CD8-positive, alpha-beta memory T cell (primary cell): ENCODE measurements at regions not wholly inside any gene's neighbourhood (a gene's known extent, or its start where the extent isn't known, plus 50 kb on each side); places are given as distances from the start of the nearest gene placed in this dataset.

ENCODE experiments used
- CTCF ChIA-PET: fragments of 350-600 bp; sonication (Branson Sonifier 250); formaldehyde crosslinking; loops from one replicate; lab custom pipeline; 2021; ENCODE audit warnings: antibody characterized with exemption; lab: Charles Lee
- POLR2A ChIA-PET: fragments of 350-600 bp; sonication (Branson Sonifier 250); formaldehyde crosslinking; loops from one replicate; lab custom pipeline; 2021; ENCODE audit warnings: antibody characterized with exemption; lab: Charles Lee
- DNase-seq, 5 donors: peaks; one replicate each; pipeline versions ENCODE4 v3.0.0 to v3.0.0-alpha.2; 2020 to 2022; ENCODE audit warnings: mixed read lengths in 1 of 5
- H3K27ac ChIP-seq: one replicate; pipeline ENCODE4 v1.7.0; 2013; ENCODE audit warnings: low read depth, mild to moderate bottlenecking, low read length, moderate library complexity
- H3K27me3 ChIP-seq: 2 replicates; pipeline ENCODE4 v1.7.0; 2013; ENCODE audit warnings: low read length, mild to moderate bottlenecking; ENCODE audit not compliant: insufficient read depth, poor library complexity, severe bottlenecking
- H3K36me3 ChIP-seq: 2 replicates; pipeline ENCODE4 v1.7.0; 2013; ENCODE audit warnings: mild to moderate bottlenecking, low read length, moderate library complexity; ENCODE audit not compliant: insufficient read depth
- H3K4me1 ChIP-seq: 2 replicates; pipeline ENCODE4 v1.7.0; 2013; ENCODE audit warnings: mild to moderate bottlenecking, low read length, moderate library complexity; ENCODE audit not compliant: insufficient read depth
- H3K4me3 ChIP-seq: 2 replicates; pipeline ENCODE4 v1.7.0; 2013; ENCODE audit warnings: mild to moderate bottlenecking, low read length
- H3K9me3 ChIP-seq: 2 replicates; pipeline ENCODE4 v1.7.0; 2013; ENCODE audit warnings: mild to moderate bottlenecking, low read length
- H3K27ac Mint-ChIP-seq, 8 donors: one replicate each; pipeline ENCODE4 v1.8.0; 2020 to 2021; ENCODE audit warnings: mixed read lengths in 8 of 8, mild to moderate bottlenecking in 6 of 8, inconsistent platforms in 3 of 8, moderate library complexity in 3 of 8
- H3K27me3 Mint-ChIP-seq, 2 donors: one replicate each; pipeline ENCODE4 v1.8.0; 2020 to 2021; ENCODE audit warnings: mixed read lengths in 2 of 2, mild to moderate bottlenecking in 1 of 2, moderate library complexity in 1 of 2
- H3K36me3 Mint-ChIP-seq, 3 donors: one replicate each; pipeline ENCODE4 v1.8.0; 2020 to 2021; ENCODE audit warnings: mixed read lengths in 3 of 3, inconsistent platforms in 1 of 3, mild to moderate bottlenecking in 1 of 3
- H3K4me1 Mint-ChIP-seq, 3 donors: one replicate each; pipeline ENCODE4 v1.8.0; 2020 to 2021; ENCODE audit warnings: mixed read lengths in 3 of 3, inconsistent platforms in 1 of 3, mild to moderate bottlenecking in 1 of 3
- H3K4me3 Mint-ChIP-seq, 7 donors: one replicate each; pipeline ENCODE4 v1.8.0; 2020 to 2021; ENCODE audit warnings: mixed read lengths in 7 of 7, mild to moderate bottlenecking in 6 of 7, moderate library complexity in 4 of 7, inconsistent platforms in 2 of 7
- H3K9me3 Mint-ChIP-seq, 5 donors: one replicate each; pipeline ENCODE4 v1.8.0; 2020 to 2022; ENCODE audit warnings: mixed read lengths in 5 of 5, mild to moderate bottlenecking in 3 of 5, moderate library complexity in 2 of 5, inconsistent platforms in 1 of 5

DNA sequence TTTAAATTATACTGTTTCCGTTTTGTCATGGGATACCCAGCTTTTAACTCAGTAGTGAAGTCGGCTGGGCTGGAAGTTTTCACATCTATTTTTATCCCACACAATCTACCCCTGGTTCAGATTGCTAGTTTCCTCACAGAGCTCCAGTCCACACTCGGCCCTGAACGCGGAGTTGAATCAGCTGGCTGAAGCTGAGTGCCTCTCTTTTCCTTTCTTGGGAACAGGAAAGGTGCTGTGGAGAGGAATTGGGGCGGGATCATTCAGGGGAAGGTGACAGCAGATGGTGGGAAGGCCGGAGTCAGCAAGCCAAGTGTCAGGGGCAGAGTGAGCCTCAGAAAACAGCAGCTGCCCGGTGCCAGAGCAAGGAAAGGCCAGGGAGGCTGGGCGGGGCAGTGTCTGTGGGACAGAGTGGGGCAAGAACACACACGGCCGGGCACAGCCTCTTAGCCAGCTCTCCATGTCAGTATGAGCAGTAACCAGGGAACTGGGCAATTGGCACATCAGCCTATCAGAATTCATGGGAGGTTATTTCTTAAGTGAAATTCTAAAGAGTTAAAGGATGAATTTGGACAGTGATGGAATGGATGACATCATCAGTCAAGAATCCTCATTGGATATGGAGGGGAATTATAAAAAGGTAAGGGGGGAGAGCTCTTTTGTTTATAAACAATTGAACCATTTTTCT, 135.7 kb upstream of the IL12A start:
- H3K4me1 ChIP-seq: no peaks in the 10 kb centered on the region
- no peak for DNase-seq
- no peak overlapping the region for H3K4me3 Mint-ChIP-seq
- no peak overlapping the region for H3K27ac ChIP-seq
- CTCF ChIA-PET: interaction anchor here (1.4 kb wide), 1 partner anchor 32 kb away, joined by 3 read pairs; no protein-coding TSS in a partner anchor
- no peak overlapping the region for H3K4me3 ChIP-seq
- H3K36me3 Mint-ChIP-seq: no peaks in the 10 kb centered on the region
- H3K4me1 Mint-ChIP-seq: no peaks in the 10 kb centered on the region
- POLR2A ChIA-PET: no interaction called here
- H3K36me3 ChIP-seq: no peaks in the 10 kb centered on the region
- H3K9me3 Mint-ChIP-seq: no peaks in the 10 kb centered on the region
- peaks cover 12 to 43% of the 10 kb centered on the region in 2 donors for H3K27me3 Mint-ChIP-seq
- no peak overlapping the region for H3K27ac Mint-ChIP-seq
- no peaks in the 10 kb centered on the region for H3K27me3 ChIP-seq
- no peaks in the 10 kb centered on the region for H3K9me3 ChIP-seq

DNA sequence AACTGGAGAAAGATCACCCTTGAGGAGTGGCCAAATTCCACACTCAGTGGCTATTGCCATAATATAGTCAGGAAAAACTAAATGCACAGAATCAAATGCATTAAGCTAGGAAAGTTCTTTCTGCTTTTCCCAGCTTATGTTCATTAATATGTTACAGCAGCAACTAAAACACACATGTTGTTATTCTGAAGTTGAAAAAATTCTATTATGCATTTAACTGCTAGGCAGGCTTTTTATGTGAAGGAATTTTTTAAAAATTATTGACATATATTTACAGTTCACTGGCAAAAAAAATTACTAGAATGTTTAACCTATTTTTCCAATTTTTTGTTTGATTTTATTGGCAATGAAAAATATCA, 135.2 kb upstream of the IL12A start:
- CTCF ChIA-PET: no interaction called here

GRCh38 chr3:159854500-159855124, 134.0 kb upstream of the IL12A start:
- H3K4me3 ChIP-seq: no peak overlapping the region
- Mint-ChIP-seq H3K4me3 (no peak overlapping the region), H3K36me3 (no peaks in the 10 kb centered on the region), H3K4me1 (no peaks in the 10 kb centered on the region), H3K27ac (no peak overlapping the region), H3K27me3 (peaks cover 12 to 43% of the 10 kb centered on the region in 2 donors), H3K9me3 (no peaks in the 10 kb centered on the region)
- CTCF ChIA-PET: no interaction called here
- no peaks in the 10 kb centered on the region for H3K36me3 ChIP-seq
- H3K27me3 ChIP-seq: no peaks in the 10 kb centered on the region
- H3K9me3 ChIP-seq: no peaks in the 10 kb centered on the region
- no peaks in the 10 kb centered on the region for H3K4me1 ChIP-seq
- DNase-seq: no peak
- POLR2A ChIA-PET: no interaction called here
- H3K27ac ChIP-seq: no peak overlapping the region

More for the DNA sequence above, 135.2 kb upstream of the IL12A start:
- Histone ChIP-seq H3K4me3 (no peak overlapping the region), H3K9me3 (no peaks in the 10 kb centered on the region), H3K27me3 (no peaks in the 10 kb centered on the region), H3K4me1 (no peaks in the 10 kb centered on the region), H3K27ac (no peak overlapping the region), H3K36me3 (no peaks in the 10 kb centered on the region)
- H3K9me3 Mint-ChIP-seq: no peaks in the 10 kb centered on the region
- H3K4me1 Mint-ChIP-seq: no peaks in the 10 kb centered on the region
- no peak overlapping the region for H3K27ac Mint-ChIP-seq
- DNase-seq: no peak
- H3K36me3 Mint-ChIP-seq: no peaks in the 10 kb centered on the region
- H3K27me3 Mint-ChIP-seq: peaks cover 12 to 43% of the 10 kb centered on the region in 2 donors
- no peak overlapping the region for H3K4me3 Mint-ChIP-seq
- POLR2A ChIA-PET: no interaction called here

- Histone ChIP-seq H3K9me3 (no peaks in the 10 kb centered on the region), H3K36me3 (no peaks in the 10 kb centered on the region), H3K4me1 (no peaks in the 10 kb centered on the region), H3K4me3 (no peak overlapping the region), H3K27me3 (no peaks in the 10 kb centered on the region), H3K27ac (no peak overlapping the region)
- no peaks in the 10 kb centered on the region for H3K9me3 Mint-ChIP-seq
- POLR2A ChIA-PET: no interaction called here
- no peak overlapping the region for H3K27ac Mint-ChIP-seq
- H3K27me3 Mint-ChIP-seq: peaks cover 12 to 47% of the 10 kb centered on the region in 2 donors
- no peak overlapping the region for H3K4me3 Mint-ChIP-seq
- DNase-seq: no peak
- CTCF ChIA-PET: no interaction called here
- H3K36me3 Mint-ChIP-seq: no peaks in the 10 kb centered on the region
- no peaks in the 10 kb centered on the region for H3K4me1 Mint-ChIP-seq
Measured at GRCh38 chr3:159855599-159856346, 132.9 kb upstream of the IL12A start.

GRCh38 chr3:159856590-159857104, 132.0 kb upstream of the IL12A start:
- H3K4me1 Mint-ChIP-seq: no peaks in the 10 kb centered on the region
- peak overlapping the region in 1 of 8 donors; percentile 30 for H3K27ac Mint-ChIP-seq
- Histone ChIP-seq H3K27ac (no peak overlapping the region), H3K36me3 (no peaks in the 10 kb centered on the region), H3K9me3 (no peaks in the 10 kb centered on the region), H3K4me1 (no peaks in the 10 kb centered on the region), H3K4me3 (no peak overlapping the region), H3K27me3 (no peaks in the 10 kb centered on the region)
- H3K9me3 Mint-ChIP-seq: no peaks in the 10 kb centered on the region
- CTCF ChIA-PET: no interaction called here
- no peaks in the 10 kb centered on the region for H3K36me3 Mint-ChIP-seq
- H3K4me3 Mint-ChIP-seq: no peak overlapping the region
- POLR2A ChIA-PET: no interaction called here
- peaks cover 12 to 51% of the 10 kb centered on the region in 2 donors for H3K27me3 Mint-ChIP-seq
- no peak for DNase-seq

DNA sequence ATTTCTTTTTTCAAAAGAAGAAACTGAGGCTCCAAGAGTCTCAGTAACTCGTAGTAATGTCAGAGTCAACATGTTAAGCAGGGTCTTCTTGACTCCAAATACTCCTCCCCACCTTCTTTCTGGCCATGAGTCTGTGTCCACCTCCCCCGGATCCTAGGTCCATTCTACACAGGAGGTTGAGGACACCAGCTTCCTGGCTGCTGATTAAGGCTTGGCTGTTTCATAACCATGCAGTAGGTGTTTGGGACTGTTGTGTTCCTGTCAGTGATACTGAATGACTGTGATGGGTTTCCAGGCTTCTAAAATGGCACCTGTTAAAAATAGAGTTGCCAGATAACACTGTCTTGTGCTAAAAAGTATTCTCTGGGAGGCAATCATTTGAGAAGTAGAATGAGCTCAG, 130.8 kb upstream of the IL12A start:
- Mint-ChIP-seq H3K27me3 (peaks cover 12 to 43% of the 10 kb centered on the region in 2 donors), H3K4me3 (no peak overlapping the region), H3K4me1 (no peaks in the 10 kb centered on the region), H3K9me3 (no peaks in the 10 kb centered on the region), H3K36me3 (no peaks in the 10 kb centered on the region), H3K27ac (no peak overlapping the region)
- Histone ChIP-seq H3K4me1 (no peaks in the 10 kb centered on the region), H3K27me3 (no peaks in the 10 kb centered on the region), H3K4me3 (no peak overlapping the region), H3K36me3 (no peaks in the 10 kb centered on the region), H3K9me3 (no peaks in the 10 kb centered on the region), H3K27ac (no peak overlapping the region)
- DNase-seq: no peak
- ChIA-PET CTCF (no interaction called here), POLR2A (no interaction called here)

DNA sequence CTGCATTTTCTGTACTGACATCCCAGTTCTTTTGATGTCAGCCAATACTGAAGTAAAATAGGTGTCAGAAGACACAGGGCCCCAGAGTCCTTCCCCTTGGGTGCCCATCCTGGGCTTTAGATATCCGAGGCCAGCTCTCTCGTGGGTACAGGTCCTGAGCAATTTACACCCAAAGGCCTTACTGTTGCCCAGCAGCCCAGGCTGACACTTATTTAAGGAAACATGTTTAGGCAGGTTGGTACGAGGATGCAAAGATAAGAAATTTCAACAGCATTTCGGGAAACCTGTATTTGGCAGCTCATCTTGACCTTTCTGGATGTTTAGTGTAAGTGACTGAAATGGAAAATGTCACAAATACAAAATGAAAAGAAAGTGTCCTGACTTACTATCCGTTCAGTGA, 130.0 kb upstream of the IL12A start:
- Mint-ChIP-seq H3K27me3 (peaks cover 11 to 38% of the 10 kb centered on the region in 2 donors), H3K4me1 (no peaks in the 10 kb centered on the region), H3K4me3 (no peak overlapping the region), H3K36me3 (no peaks in the 10 kb centered on the region), H3K9me3 (no peaks in the 10 kb centered on the region), H3K27ac (no peak overlapping the region)
- no peaks in the 10 kb centered on the region for H3K9me3 ChIP-seq
- no peak overlapping the region for H3K4me3 ChIP-seq
- no peaks in the 10 kb centered on the region for H3K4me1 ChIP-seq
- DNase-seq: no peak
- H3K27me3 ChIP-seq: no peaks in the 10 kb centered on the region
- no peaks in the 10 kb centered on the region for H3K36me3 ChIP-seq
- POLR2A ChIA-PET: no interaction called here
- no peak overlapping the region for H3K27ac ChIP-seq
- CTCF ChIA-PET: no interaction called here

GRCh38 chr3:159859424-159859823, 129.2 kb upstream of the IL12A start:
- no peaks in the 10 kb centered on the region for H3K36me3 Mint-ChIP-seq
- ChIA-PET CTCF (no interaction called here), POLR2A (no interaction called here)
- no peak overlapping the region for H3K4me3 Mint-ChIP-seq
- Histone ChIP-seq H3K4me3 (no peak overlapping the region), H3K4me1 (no peaks in the 10 kb centered on the region), H3K36me3 (no peaks in the 10 kb centered on the region), H3K27me3 (no peaks in the 10 kb centered on the region), H3K9me3 (no peaks in the 10 kb centered on the region), H3K27ac (no peak overlapping the region)
- H3K4me1 Mint-ChIP-seq: no peaks in the 10 kb centered on the region
- no peak overlapping the region for H3K27ac Mint-ChIP-seq
- DNase-seq: no peak
- peaks cover 11 to 37% of the 10 kb centered on the region in 2 donors for H3K27me3 Mint-ChIP-seq
- no peaks in the 10 kb centered on the region for H3K9me3 Mint-ChIP-seq
